Hematopoietic multipotent progenitor cell treated with erythropoietin and hydrocortisone succinate and interleukin-3 and kit ligand, for 4 days (in vitro differentiated cells): ENCODE measurements at regions not wholly inside any gene's neighbourhood (a gene's known extent, or its start where the extent isn't known, plus 50 kb on each side); places are given as distances from the start of the nearest gene placed in this dataset.

ENCODE experiments used
- DNase-seq: peaks from one replicate; pipeline ENCODE4 v3.0.0-alpha.2; 2015

- DNase-seq: no peak
These were observed 338.6 kb upstream of the SEMA3A start for GRCh38 chr7:84533182-84533581.

DNA sequence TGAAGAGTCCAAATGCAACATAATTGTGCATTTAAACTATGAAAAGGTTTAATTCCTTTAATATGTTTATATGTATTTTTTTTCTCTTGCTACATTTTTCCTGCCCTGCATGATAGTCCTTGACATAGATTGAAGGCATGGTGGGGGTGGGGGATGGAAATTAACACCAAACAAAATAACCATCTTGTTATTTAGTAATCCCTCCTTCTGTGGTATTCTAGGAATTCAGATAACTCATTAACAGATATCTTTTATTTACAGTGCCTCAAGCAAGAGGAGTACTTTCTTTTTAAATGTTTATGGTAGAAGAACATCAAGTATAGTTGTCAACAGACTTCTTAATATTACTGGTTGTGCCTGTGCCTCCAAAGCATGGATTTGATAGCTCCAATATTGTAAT is 337.6 kb upstream of the SEMA3A start:
- DNase-seq: no peak

DNA sequence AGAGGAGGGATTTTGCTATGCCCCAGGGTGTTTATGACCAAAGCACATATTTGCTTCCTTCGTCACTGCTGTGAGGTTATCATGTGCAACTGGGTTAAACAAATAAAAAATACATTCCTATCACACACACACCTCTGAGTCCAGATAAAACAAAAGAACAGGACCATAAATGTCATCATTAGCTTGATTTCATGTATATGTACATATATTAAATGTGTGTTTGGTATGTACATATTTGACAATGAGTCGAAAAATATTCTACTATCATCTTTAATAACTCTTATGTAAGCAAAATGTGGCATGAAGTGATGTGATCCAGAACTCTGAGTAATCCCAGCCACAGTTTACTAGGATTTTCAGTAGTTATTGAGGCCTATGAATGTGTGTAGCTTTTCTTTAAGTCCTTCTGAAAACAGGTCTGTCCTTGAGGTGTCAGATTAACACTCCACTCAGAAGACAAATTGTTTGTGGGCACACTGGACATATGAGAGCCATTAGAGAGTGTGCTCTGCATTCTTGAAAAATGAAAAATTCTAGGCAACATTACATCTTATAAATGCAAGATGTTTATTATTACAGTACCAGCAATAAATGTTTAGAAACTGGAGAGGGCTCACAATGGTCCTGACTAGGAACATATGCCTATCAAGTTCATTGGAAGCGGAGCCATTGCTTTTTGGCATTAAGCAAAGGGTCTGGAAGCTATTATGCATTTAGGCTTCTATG is 335.1 kb upstream of the SEMA3A start:
- no peak for DNase-seq

GRCh38 chr7:84528756-84529479 is 334.3 kb upstream of the SEMA3A start:
- DNase-seq: no peak

DNA sequence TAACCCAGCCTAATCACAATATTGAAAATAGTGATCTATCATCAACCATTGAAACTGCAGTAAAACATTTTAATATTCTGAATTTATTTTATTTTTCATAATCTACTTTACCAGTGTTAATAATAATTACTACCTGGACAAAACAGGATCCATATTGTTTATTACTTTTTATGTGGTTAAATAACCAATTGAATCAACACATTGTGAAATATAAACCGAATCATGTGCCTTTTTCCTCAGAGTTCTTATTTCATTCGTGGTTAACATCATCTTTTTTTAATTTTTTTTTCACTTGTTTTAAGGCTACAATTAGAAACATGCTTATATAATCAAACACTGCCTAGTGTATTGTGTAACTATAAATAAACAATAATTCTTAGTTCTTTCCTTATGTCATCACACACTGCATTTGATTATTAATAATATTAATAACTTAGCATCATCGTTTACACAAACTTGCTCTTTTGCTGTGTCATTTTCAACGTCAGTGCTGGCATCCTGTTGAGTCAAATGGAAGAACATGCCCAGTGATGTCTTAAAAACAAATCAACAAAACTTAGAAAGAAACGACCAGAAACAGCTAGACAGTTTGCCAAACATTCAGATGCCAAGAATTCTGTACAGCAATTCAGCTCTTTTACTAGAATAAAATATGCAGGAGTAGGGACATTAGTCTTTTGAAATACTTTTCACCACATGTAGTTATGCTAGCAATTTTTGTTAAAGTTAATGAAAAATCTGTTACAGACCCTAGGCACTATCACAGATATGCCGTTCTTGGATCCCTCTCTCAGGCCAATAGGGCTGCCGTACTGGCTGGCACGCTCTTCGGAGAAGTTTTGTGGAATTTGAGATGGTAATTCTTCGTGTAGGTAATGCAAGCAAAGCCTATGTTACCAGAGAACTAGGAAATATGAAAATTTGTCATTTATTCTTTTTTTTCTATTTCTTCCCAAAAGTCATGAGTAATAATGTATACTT is 330.4 kb upstream of the SEMA3A start:
- no peak for DNase-seq

- no peak for DNase-seq
These were observed 318.5 kb upstream of the SEMA3A start for GRCh38 chr7:84513061-84513460.

GRCh38 chr7:84512055-84512454 is 317.5 kb upstream of the SEMA3A start:
- DNase-seq: no peak

GRCh38 chr7:84510505-84510904 is 315.9 kb upstream of the SEMA3A start:
- no peak for DNase-seq

- no peak for DNase-seq
These were observed 314.9 kb upstream of the SEMA3A start for GRCh38 chr7:84509522-84509921.

DNA sequence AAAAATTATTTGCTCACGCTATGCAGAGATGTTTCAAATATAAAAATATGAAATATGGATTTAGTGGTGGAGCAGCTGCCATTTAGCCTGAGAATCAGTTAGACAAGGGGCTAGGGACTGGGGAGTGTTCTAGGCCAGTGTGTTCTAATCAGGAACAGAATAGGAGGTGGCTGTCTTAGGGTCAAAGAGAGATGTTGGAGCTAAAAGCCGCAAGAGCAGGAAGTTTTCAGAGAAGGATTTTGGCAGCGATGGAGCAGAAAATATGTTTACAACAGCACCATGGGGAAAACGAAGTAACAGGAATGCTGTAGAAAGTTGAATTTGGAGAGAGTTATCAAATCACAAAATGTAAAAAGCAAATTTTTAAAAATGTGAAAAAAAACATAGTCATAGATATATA is 314.0 kb upstream of the SEMA3A start:
- DNase-seq: no peak

DNA sequence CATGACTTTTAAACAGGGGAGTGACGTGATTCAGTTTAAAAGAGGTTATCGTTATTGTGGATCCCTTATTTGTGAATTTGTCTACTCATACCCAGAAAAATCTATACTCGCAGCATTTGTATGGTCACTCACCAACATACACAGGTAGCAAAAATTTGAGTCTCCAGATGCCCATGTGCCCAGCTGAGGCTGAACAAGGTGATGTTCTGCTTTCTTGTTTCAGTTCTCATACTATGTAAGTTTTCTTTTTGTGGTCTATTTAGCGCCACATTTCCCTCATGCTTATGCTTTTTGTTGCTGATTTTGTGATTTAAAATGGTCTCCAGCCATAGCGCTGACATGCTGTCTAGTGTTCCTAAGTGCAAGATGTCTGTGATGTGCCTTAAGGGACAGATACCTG is 312.9 kb upstream of the SEMA3A start:
- DNase-seq: no peak

GRCh38 chr7:84506151-84506550 is 311.6 kb upstream of the SEMA3A start:
- DNase-seq: no peak

GRCh38 chr7:84502239-84502638 is 307.6 kb upstream of the SEMA3A start:
- DNase-seq: no peak

- DNase-seq: no peak
These were observed 303.3 kb upstream of the SEMA3A start for GRCh38 chr7:84497873-84498272.

- no peak for DNase-seq
These were observed 300.5 kb upstream of the SEMA3A start for GRCh38 chr7:84495128-84495527.

DNA sequence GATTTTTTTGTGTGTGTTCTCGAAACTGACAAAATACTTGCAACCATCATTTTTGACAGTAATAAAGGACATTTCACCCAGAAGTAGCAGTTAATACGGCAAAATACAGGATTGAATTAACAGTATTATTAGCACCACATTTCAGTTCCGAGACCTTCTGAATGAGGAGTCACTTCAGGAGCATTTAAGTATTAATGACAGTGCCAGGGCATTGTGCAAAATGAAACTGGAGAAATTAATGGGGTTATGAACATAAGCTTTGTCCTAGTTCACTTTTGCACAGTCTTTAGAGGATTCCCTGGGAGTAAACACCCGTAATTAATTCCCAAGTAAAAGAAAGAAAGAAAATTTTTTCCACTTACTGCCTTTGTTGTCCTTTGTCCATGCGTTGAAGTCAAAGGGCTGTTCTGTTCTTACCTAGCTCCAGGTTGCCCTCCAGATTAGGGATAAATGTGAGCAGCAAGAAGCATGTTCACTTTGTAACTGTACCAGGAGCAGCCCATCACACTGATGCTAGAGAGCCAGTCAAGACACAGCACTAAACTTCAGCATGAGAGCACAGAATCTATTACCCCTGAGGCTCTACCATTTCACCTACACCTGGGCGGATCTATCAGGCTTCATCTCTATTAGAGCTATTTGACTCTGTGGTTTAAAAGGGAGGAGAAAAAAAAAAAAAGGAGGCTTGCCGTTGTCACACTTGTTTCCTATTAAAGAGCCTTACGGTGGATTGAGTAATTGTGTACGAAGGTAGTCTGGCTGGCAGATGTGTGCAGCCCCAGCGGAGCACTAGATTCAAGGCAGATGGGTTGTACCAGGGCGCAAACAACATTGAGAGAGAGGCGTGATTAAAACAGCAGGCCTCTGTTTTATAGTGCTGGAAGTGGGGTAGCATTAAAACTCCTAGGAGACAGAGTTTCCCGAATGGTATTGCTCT is 297.8 kb upstream of the SEMA3A start:
- DNase-seq: no peak

DNA sequence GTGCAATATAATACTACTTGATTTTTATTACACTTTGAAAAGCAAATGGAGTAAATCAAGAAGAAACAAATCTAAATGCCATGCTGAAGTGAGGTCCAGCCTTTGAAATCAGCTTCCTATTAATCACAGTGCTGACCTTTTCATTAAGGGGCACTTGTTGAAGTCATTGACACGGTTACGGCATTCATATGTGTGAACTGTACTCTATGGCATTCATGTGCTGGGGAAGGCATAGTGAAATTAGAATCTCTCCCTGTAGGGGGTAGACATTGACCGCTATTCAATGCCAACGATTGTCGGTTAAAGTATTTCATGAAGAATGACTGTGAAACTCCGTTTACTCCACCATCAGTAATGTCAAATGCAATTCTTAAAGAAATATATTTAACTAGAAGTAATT is 296.1 kb upstream of the SEMA3A start:
- DNase-seq: no peak

GRCh38 chr7:84484502-84485079 is 290.0 kb upstream of the SEMA3A start:
- no peak for DNase-seq

DNA sequence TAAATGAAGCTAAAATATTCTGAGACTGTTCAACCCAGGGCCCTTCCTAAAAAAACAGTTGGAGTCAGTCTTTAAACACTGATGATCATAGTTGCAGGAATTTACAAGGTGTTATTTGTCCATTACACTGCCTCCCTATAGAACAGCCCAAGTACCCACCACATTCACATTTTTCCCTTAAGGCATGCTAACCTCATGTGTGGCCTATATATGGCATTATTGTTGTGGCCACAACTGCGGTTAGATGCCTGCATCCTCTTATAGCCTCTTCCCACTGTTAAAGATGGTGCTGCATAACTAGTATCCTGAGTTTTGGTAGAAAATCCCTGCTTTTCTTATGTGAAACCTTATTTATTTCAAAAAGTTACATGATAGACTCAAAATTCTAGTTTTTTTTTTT is 287.9 kb upstream of the SEMA3A start:
- no peak for DNase-seq

GRCh38 chr7:84479059-84479458 is 284.5 kb upstream of the SEMA3A start:
- DNase-seq: no peak

- DNase-seq: no peak
These were observed 283.3 kb upstream of the SEMA3A start for GRCh38 chr7:84477786-84478478.
